Loucy (cell line): ENCODE measurements at regions not wholly inside any gene's neighbourhood (a gene's known extent, or its start where the extent isn't known, plus 50 kb on each side); places are given as distances from the start of the nearest gene placed in this dataset.

Source experiments
- CTCF ChIP-seq: fragments of 200-600 bp; sonication (generic); conservative IDR thresholded peaks from 2 replicates; pipeline ENCODE4 v1.5.1; 2014; ENCODE audit warnings: mild to moderate bottlenecking, antibody characterized with exemption, low read length
- EZH2phosphoT487 ChIP-seq: fragments of 200-600 bp; IDR thresholded peaks from 2 replicates; pipeline ENCODE4 v1.6.1; 2018; ENCODE audit warnings: antibody characterized with exemption, mild to moderate bottlenecking, moderate library complexity, borderline replicate concordance

GRCh38 chr4:89615051-89615450 lies 221.9 kb downstream of the SNCA start:
- TF ChIP-seq CTCF (no peak), EZH2phosphoT487 (no peak)
